ENCODE measurements at regions not wholly inside any gene's neighbourhood (a gene's known extent, or its start where the extent isn't known, plus 50 kb on each side); places are given as distances from the start of the nearest gene placed in this dataset.

GRCh38 chr2:59868981-59869380 is 684.5 kb downstream of the BCL11A start:
- no peaks in the 10 kb centered on the region for H3K27me3 ChIP-seq (ENCODE audit: insufficient read depth, insufficient read length)
- no peak overlapping the region for H3K4me3 ChIP-seq (ENCODE audit: insufficient read length, low read depth)
- H3K9ac ChIP-seq (ENCODE audit: insufficient read length, low read depth) = no peak overlapping the region
- H3K4me1 ChIP-seq (ENCODE audit: insufficient read depth, insufficient read length) = no peaks in the 10 kb centered on the region
- H3K36me3 ChIP-seq (ENCODE audit: insufficient read depth, insufficient read length, low read length) = no peaks in the 10 kb centered on the region
- no peak for TF ChIP-seq SUZ12 (IDR thresholded peaks at IDR 0.05; ENCODE audit: extremely low read depth, insufficient read depth, insufficient read length)
- TF ChIP-seq ZNF274 (IDR thresholded peaks at IDR 0.05; ENCODE audit: low read depth, low read length) = no peak
- no peak for TF ChIP-seq YY1 (IDR thresholded peaks at IDR 0.05; ENCODE audit: insufficient read depth, insufficient read length)
- no peak for DNase-seq (ENCODE audit: low read depth, low spot score)
- no peaks in the 10 kb centered on the region for H3K9me3 ChIP-seq (ENCODE audit: insufficient read depth, low read length)

DNA sequence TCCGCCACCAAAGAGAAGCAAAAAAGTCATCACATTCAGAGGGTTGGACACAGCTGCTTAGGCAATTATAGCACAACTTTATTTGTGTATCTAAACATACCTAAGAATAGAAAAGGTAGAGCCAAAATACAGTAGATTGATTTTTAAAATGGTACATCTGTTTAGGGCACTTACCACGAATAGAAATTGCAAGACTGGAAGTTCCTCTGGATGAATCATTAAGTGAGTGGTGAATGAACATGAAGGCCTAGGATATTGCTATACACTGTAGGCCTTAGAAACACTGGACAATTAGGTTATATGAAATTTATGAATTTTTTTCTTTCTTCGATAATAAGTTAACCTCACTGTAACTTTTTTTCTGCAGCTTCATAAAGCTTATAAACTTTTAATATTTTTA is 687.0 kb downstream of the BCL11A start:
- no peak for DNase-seq (ENCODE audit: low read depth, low spot score)
- TF ChIP-seq YY1 (IDR thresholded peaks at IDR 0.05; ENCODE audit: insufficient read depth, insufficient read length) = no peak
- TF ChIP-seq SUZ12 (IDR thresholded peaks at IDR 0.05; ENCODE audit: extremely low read depth, insufficient read depth, insufficient read length) = no peak
- TF ChIP-seq ZNF274 (IDR thresholded peaks at IDR 0.05; ENCODE audit: low read depth, low read length) = no peak
- Histone ChIP-seq H3K36me3 (ENCODE audit: insufficient read depth, insufficient read length, low read length) (no peaks in the 10 kb centered on the region), H3K4me3 (ENCODE audit: insufficient read length, low read depth) (no peak overlapping the region), H3K4me1 (ENCODE audit: insufficient read depth, insufficient read length) (no peaks in the 10 kb centered on the region), H3K27me3 (ENCODE audit: insufficient read depth, insufficient read length) (no peaks in the 10 kb centered on the region), H3K9me3 (ENCODE audit: insufficient read depth, low read length) (peaks cover 4% of the 10 kb centered on the region; the same call in 1 of the 2 replicates), H3K9ac (ENCODE audit: insufficient read length, low read depth) (no peak overlapping the region)

- no peak overlapping the region for H3K9ac ChIP-seq (ENCODE audit: insufficient read length, low read depth)
- H3K27me3 ChIP-seq (ENCODE audit: insufficient read depth, insufficient read length) = no peaks in the 10 kb centered on the region
- H3K4me3 ChIP-seq (ENCODE audit: insufficient read length, low read depth) = no peak overlapping the region
- no peaks in the 10 kb centered on the region for H3K4me1 ChIP-seq (ENCODE audit: insufficient read depth, insufficient read length)
- TF ChIP-seq SUZ12 (IDR thresholded peaks at IDR 0.05; ENCODE audit: extremely low read depth, insufficient read depth, insufficient read length) (no peak), ZNF274 (IDR thresholded peaks at IDR 0.05; ENCODE audit: low read depth, low read length) (no peak), YY1 (IDR thresholded peaks at IDR 0.05; ENCODE audit: insufficient read depth, insufficient read length) (no peak)
- no peaks in the 10 kb centered on the region for H3K36me3 ChIP-seq (ENCODE audit: insufficient read depth, insufficient read length, low read length)
- peaks cover 11% of the 10 kb centered on the region; the same call in 1 of the 2 replicates for H3K9me3 ChIP-seq (ENCODE audit: insufficient read depth, low read length)
- no peak for DNase-seq (ENCODE audit: low read depth, low spot score)
Measured at GRCh38 chr2:59858540-59858939, 694.9 kb downstream of the BCL11A start.

- Histone ChIP-seq H3K27me3 (ENCODE audit: insufficient read depth, insufficient read length) (no peaks in the 10 kb centered on the region), H3K36me3 (ENCODE audit: insufficient read depth, insufficient read length, low read length) (no peaks in the 10 kb centered on the region), H3K9ac (ENCODE audit: insufficient read length, low read depth) (no peak overlapping the region), H3K4me3 (ENCODE audit: insufficient read length, low read depth) (no peak overlapping the region), H3K4me1 (ENCODE audit: insufficient read depth, insufficient read length) (no peaks in the 10 kb centered on the region), H3K9me3 (ENCODE audit: insufficient read depth, low read length) (peaks cover 11% of the 10 kb centered on the region; the same call in 1 of the 2 replicates)
- no peak for DNase-seq (ENCODE audit: low read depth, low spot score)
- no peak for TF ChIP-seq ZNF274 (IDR thresholded peaks at IDR 0.05; ENCODE audit: low read depth, low read length)
- TF ChIP-seq YY1 (IDR thresholded peaks at IDR 0.05; ENCODE audit: insufficient read depth, insufficient read length) = no peak
- no peak for TF ChIP-seq SUZ12 (IDR thresholded peaks at IDR 0.05; ENCODE audit: extremely low read depth, insufficient read depth, insufficient read length)
Measured at GRCh38 chr2:59857109-59857508, 696.3 kb downstream of the BCL11A start.

DNA sequence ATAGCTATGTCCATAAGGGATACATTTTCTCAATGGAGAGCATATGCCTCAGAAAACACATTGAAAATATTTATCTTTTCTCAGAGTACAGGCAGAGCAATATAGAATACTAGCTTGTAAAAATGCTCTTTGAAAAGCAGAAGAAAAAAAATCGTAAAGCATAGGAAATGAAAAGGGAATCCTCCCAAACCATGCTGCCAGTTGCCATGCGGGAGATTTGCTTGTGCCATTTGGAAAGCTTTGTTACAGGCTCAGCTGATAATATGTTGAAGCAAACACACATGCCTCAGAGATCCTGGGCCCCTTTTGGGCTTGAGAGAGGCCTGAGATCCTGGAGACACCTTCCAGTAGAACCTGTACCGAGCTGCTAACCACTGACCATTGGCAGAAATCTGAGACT is 697.1 kb downstream of the BCL11A start:
- Histone ChIP-seq H3K27me3 (ENCODE audit: insufficient read depth, insufficient read length) (no peaks in the 10 kb centered on the region), H3K9me3 (ENCODE audit: insufficient read depth, low read length) (peaks cover 6% of the 10 kb centered on the region; the same call in 1 of the 2 replicates), H3K36me3 (ENCODE audit: insufficient read depth, insufficient read length, low read length) (no peaks in the 10 kb centered on the region), H3K4me3 (ENCODE audit: insufficient read length, low read depth) (no peak overlapping the region), H3K9ac (ENCODE audit: insufficient read length, low read depth) (no peak overlapping the region), H3K4me1 (ENCODE audit: insufficient read depth, insufficient read length) (no peaks in the 10 kb centered on the region)
- TF ChIP-seq YY1 (IDR thresholded peaks at IDR 0.05; ENCODE audit: insufficient read depth, insufficient read length) (no peak), ZNF274 (IDR thresholded peaks at IDR 0.05; ENCODE audit: low read depth, low read length) (no peak), SUZ12 (IDR thresholded peaks at IDR 0.05; ENCODE audit: extremely low read depth, insufficient read depth, insufficient read length) (no peak)
- DNase-seq (ENCODE audit: low read depth, low spot score) = no peak

DNA sequence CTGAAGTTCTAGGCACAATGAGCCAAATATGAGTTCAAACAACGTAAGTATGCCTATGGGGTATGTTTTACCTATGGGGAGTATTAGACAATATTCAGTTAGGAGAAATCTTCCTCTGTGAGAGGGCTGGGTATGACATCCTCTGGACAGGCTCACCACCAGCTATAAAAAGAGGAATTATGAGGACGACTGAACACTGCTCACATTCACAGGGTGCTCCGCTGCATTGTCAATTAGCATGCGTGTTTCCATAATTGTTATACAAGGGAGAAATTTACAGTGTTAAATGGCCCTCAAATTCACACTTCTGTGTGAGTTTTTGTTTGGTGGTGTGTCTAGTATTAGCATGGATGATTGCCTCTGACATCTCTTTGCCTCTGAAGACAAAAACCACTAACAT is 700.4 kb downstream of the BCL11A start:
- H3K9ac ChIP-seq (ENCODE audit: insufficient read length, low read depth) = no peak overlapping the region
- no peak for TF ChIP-seq SUZ12 (IDR thresholded peaks at IDR 0.05; ENCODE audit: extremely low read depth, insufficient read depth, insufficient read length)
- no peak for DNase-seq (ENCODE audit: low read depth, low spot score)
- H3K4me1 ChIP-seq (ENCODE audit: insufficient read depth, insufficient read length) = no peaks in the 10 kb centered on the region
- H3K4me3 ChIP-seq (ENCODE audit: insufficient read length, low read depth) = no peak overlapping the region
- no peaks in the 10 kb centered on the region for H3K36me3 ChIP-seq (ENCODE audit: insufficient read depth, insufficient read length, low read length)
- no peaks in the 10 kb centered on the region for H3K27me3 ChIP-seq (ENCODE audit: insufficient read depth, insufficient read length)
- no peaks in the 10 kb centered on the region for H3K9me3 ChIP-seq (ENCODE audit: insufficient read depth, low read length)

GRCh38 chr2:59851836-59852475 is 701.5 kb downstream of the BCL11A start:
- Histone ChIP-seq H3K4me3 (ENCODE audit: insufficient read length, low read depth) (no peak overlapping the region), H3K9me3 (ENCODE audit: insufficient read depth, low read length) (no peaks in the 10 kb centered on the region), H3K36me3 (ENCODE audit: insufficient read depth, insufficient read length, low read length) (no peaks in the 10 kb centered on the region), H3K4me1 (ENCODE audit: insufficient read depth, insufficient read length) (no peaks in the 10 kb centered on the region), H3K9ac (ENCODE audit: insufficient read length, low read depth) (no peak overlapping the region), H3K27me3 (ENCODE audit: insufficient read depth, insufficient read length) (no peaks in the 10 kb centered on the region)
- TF ChIP-seq YY1 (IDR thresholded peaks at IDR 0.05; ENCODE audit: insufficient read depth, insufficient read length) (no peak), ZNF274 (IDR thresholded peaks at IDR 0.05; ENCODE audit: low read depth, low read length) (no peak), SUZ12 (IDR thresholded peaks at IDR 0.05; ENCODE audit: extremely low read depth, insufficient read depth, insufficient read length) (no peak)
- DNase-seq (ENCODE audit: low read depth, low spot score) = no peak
